HG03457 (cell line): ENCODE measurements at regions not wholly inside any gene's neighbourhood (a gene's known extent, or its start where the extent isn't known, plus 50 kb on each side); places are given as distances from the start of the nearest gene placed in this dataset.

Source experiments
- ATAC-seq: cut with Tn5 transposase; IDR thresholded peaks from one replicate; pipeline ENCODE4 v1.9.1; 2021; ENCODE audit warnings: moderate number of reproducible peaks; ENCODE audit not compliant: unreplicated experiment

DNA sequence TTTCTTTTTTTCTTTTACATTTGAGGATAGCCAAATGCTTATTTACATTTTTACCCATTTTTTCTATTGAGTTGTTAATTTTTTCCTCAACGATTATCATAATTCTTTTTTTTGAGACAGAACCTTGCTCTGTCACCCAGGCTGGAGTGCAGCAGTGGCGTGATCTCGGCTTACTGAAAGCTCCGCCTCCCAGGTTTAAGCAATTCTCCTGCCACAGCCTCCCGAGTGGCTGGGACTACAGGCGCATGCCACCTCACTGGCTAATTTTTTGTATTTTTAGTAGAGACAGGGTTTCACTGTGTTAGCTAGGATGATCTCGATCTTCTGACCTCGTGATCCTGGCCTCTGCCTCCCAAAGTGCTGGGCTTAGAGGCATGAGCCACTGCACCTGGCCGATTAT, 208.7 kb downstream of the LIG4 start:
- no peak for ATAC-seq

DNA sequence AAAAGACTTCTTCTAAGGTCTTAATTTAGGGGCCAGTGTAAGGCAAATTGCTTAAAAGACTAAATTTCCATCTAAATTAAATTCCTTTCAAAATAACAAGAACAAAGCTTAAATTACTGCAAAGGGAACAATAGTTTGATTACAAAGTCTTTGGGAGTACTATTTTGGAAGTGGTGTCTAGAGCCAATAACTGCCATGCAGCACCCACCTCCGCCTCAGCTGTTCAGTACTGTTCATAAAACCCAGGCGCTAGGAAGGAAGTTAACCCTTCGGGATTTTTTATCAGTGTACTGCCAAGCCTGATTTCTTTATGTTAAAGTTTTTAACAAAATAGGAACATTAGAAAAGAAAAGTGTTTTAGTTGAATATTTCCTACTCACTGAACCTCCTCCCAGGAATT, 210.1 kb downstream of the LIG4 start:
- ATAC-seq: no peak

DNA sequence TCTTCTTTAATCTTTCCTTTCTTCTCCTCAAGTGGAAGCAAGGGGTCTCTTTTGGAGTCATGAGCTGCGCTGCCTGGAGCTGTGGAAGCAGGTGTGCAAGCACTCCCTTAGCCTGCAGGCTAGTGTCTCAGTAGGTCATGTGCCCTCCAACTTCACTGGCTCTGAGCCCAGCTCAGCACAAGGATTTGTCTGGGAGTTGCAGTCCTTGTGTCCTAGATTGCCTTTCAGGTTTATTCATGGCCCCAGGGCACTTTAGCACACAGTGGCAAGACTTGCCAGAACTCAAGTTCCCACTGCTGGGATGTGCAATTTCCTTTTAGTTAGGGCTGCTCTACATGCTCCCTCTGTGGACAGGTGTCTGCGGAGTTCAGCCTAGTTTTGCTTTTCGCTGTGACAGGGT, 211.7 kb downstream of the LIG4 start:
- no peak for ATAC-seq

DNA sequence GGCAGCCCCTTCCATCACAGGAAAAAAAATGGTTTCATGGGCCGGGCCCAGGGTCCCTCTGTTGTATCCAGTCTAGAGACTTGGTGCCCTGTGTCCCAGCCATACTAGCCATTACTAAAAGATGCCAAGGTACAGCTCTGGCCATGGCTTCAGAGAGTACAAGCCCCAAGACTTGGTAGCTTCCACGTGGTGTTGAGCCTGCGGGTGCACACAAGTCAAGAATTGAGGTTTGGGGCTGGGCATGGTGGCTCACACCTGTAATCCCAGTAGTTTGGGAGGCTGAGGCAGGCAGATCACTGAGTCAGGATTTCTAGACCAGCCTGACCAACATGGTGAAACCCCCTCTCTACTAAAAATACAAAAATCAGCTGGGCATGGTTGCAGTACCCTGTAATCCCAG, 214.3 kb downstream of the LIG4 start:
- no peak for ATAC-seq

DNA sequence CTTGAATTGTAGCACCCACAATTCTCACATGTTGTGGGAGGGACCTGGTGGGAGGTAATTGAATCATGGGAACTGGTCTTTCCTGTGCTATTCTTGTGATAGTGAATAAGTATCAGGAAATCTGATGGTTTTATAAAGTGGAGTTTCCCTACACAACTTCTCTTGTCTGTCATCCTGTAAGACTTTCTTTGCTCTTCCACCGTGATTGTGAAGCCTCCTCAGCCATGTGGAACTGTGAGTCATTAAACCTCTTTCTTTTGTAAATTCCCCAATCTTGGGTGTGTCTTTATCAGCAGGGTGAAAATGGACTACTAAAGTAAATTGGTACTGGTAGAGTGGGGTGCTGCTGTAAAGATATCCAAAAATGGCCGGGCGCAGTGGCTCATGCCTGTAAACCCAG, 215.6 kb downstream of the LIG4 start:
- no peak for ATAC-seq

DNA sequence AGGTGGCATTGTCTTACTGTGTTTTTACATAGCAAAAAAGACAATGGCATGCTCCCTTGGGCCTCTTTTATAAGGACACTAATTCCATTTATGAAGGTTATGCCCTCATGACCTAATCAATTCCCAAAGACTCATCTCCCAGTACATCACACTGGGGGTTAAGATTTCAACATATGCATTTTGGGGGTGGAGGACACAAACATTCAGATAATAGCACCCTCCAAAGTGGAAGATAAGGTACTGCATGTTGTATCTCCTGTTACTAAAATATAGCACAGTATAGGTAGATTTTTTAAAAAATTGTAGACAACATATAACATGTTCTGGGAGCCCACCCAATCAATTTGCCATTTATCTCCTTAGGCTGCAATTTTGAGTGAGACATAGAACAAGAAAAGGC, 221.2 kb downstream of the LIG4 start:
- ATAC-seq: no peak

DNA sequence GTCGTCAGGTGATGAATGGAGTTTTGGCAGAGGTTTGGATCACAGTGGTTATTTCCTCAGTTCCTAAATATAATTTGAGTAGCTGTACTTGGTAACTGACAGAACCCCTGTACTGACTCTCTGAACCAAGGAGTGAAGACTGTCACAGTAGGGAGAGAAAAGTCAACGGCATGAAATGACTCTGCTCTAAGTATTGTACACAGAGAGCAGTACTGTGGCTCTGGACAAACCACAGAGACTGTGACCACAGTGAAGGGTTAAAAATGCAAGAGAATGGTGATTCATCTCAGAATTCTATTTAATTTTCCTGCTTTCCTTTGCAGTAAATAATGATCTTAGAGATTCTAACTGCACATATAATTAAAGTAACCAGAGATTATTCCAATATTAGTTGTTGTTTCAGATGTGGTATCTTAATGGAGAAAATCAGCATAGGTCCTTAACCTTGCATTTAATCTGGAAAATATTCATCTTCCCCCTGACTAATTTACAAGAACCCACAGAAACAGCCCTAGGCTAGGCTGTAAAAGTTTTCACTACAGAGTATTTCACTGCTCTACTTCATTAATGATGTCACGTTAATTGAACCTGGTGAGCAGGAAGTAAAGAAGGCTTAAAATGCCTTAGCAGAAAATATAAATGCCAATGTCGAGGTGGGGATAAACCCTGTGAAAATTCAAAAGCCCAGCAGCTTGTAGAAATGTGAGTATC, 221.9 kb downstream of the LIG4 start:
- ATAC-seq: no peak

DNA sequence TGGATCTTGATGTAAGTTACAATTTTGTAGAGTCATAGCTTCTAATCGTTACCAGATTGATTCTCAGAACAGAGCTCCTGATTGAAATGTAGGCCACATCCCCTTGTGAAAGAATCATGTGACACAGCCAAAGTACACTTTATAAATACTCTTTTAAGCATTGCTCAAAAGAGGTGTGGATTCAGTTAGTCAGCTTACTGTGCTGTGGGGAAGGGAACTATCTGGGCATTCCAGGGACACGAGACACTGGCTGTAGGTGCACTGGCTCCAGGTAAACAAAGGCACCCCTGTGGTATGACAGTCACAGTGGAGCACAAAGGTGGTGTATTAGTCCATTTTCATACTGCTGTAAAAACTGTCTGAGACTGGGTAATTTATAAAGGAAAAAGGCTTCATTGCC, 222.8 kb downstream of the LIG4 start:
- ATAC-seq: no peak

DNA sequence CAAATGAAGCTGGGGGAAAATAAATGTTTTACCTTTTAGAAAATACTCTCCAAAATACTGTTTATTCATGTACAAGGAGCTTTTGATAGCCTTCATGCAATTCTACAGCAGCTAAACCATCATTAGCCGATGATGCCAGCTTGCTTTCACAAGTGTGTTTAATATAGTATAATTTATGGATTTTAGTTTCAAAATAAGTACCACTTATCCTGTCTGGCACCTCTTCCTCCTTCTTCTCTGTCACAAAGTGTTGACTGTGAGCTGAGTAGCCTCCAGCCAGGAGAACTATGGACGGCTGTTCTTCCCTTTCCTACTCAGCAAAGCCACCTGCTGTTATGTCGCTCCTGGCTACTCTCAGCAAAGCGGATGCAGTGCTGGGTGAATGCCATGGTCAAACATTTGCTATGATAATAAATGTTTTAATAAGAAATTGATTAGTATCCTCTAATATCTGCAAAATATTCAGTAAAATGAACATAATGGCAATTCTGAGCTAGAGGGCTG, 238.2 kb downstream of the LIG4 start:
- ATAC-seq: no peak

DNA sequence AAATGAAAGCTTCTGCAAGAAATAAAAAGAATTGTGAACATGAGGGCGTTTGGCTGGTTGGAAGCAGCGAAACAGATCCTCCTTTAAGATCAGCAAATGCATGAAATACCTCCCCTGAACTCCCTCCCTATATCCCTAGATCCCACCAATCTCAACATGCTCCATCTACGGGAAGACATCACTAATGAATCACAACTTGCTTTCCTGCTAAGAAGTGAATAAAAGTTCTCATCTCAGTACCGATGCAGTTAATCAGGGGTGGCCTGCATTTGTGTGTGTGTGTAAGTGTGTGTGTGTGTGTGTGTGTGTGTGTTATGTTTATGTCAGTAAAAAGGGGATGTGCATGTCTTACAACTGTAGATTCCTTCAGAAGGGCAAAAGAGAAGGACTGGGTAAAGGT, 238.7 kb downstream of the LIG4 start:
- no peak for ATAC-seq

DNA sequence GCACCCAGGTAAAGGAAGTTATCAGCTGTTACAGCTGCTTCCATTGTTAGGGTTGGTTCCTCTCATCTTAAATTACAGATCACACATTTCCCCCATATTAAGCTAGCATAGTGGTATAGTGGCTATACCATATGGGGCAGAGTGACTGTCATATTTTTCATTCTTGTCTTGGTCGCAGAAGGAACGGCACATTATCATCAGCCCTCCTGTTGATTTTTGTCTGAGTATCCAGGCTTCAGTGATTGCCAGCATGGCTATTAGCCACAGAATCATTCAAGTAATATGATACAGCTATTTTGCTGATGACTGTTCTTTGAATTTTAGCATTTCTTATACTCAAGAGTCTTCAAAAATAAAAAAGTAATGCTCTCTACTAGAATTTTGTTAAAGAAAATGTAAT, 240.9 kb downstream of the LIG4 start:
- no peak for ATAC-seq

DNA sequence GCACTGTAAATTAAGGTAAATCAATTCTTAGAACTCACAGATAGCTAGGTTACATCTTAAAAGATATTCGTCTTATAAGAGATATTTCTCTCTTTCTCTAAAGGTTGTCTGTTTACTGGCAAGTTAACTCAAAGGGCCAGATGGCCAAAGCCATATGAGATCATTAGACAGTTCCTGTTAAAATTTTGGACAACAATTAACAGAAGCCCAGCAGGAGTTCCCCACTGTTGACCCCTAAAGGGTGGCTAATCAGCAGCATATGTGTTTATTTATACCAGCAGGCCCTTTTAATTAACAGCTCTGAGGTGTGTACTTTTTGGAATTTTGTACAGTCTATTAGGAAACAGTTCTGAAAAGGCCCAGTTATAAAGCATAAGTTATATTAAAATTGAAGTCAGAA, 245.8 kb downstream of the LIG4 start:
- no peak for ATAC-seq

DNA sequence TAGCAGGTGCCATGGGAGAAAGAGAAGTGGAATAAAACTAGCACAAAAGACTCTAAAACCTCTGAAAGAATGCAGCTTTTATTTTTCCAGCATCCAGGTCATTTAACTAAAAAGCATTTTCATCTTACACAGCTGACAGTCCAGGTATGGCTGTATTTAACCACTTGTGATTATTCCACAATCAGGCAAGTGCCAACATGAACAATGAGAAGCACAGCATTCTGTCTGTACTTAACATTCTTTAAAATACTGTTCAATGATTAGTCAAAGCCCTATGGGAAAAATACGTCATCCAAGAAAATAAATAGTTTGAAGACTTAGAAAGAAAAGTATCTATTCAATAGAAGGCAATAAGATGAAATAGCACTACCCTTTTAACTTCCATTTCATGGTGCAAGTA, 246.9 kb downstream of the LIG4 start:
- ATAC-seq: no peak

DNA sequence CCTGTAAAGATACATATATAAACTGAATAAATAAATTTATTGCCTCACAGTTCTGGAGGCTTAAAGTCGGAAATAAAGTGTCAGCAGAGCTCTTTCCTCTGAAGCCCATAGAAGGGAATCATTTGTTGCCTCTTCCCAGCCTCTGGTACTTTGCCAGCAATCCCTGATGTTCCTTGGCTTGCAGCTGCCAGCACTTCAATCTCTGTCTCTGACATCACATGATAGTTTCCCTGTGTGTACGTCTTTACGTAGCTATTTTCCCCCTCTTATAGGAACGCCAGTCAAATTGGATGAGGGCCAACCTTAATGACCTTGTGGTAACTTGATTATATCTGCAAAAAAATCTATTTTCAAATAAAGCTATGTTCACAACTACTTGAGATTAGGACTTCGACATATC, 250.9 kb downstream of the LIG4 start:
- ATAC-seq: no peak

DNA sequence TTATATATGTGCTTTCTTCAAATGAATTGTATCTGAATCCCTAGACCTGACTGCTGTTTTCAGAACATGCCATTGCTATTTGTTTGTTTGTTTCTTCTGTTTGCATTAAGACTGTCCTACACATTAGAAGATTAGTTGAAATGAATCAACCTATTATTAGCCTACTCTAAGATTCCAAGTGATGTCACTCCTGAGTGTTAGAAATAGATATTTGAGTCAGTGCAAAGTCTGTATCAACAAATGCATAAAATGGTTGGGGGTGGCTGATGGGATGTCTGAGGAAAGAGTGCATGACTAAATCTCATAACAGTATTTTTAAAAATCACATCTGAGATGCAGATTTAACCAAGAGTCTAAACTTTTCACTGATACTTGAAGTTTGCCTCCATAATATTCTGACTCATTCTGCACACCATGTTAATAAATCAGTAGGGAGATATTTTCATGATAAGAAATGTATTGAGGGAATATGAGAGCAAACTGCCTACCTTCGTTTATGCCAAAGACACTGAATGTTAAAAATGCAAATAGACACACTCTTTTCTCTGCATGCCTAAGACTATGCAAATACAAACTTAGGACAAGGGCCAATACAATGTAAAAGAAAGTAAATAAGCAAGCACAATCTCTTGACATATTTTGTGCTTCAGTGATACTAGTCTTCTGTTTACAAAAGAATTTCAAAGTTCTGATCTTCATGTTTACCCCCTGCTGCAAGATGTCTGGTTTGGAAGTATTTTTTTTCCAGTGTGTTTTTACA, 253.3 kb downstream of the LIG4 start:
- no peak for ATAC-seq

DNA sequence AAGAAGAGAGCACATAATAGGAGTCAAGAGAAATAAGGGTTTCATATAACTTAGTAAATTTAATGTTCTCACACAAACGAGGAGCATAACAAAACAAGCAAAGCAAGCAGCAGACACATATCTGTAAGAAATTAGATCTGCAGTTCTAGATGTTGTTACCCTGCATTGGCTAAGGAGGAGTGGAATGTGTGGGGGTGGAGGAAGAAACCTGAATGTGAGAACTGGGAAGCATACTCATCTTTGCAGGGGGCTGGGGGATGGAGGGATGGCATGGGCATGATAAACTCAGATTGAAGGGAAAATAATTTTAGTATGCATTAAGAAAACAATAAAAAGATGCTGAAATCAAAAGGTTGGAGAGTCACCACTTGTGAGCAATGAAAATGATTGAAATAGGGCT, 255.0 kb downstream of the LIG4 start:
- no peak for ATAC-seq

DNA sequence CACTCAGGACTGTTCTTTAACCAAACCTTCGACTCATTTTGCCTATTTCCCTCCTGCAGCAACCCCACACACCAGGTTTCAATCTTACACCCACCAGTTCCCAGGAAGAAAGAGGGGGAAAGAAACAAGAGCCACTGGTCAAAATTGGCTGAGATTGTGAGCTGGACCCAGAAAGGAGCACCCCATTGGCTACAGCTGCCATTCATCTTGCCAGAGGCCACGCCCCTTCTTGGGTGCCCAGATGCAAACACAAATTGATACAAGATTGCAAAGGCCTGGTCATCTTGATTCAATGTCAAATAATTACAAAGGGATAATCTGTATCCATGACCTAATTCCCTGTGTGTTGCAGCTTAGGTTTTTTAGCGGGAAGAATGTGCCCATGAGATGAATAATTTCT, 258.4 kb downstream of the LIG4 start:
- no peak for ATAC-seq

DNA sequence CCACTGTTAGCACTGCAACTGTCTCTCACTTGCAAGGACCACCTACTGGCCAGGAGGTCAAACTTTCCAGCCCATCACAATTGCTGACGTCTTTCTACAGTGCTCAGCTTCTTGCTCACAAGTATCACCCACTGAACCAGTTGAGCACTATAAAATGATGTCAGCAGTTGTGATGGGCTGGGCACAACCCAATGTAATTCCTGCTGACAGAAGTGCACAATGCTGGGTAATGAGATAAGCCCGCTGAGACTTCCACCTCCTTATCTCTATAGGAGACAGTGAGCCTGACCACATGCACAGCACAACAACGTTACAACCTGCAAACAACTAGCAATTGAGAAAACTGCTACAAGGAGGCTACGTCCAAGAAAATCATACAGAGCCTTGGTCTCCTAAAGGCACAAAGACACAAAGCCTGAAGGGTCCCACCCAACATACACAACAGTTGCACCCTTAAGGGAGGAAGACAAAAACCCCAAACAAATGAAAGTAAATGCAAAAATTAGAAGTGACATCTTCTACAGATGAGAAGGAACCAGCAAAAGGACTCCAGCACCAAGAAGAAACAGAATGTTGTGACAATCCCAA, 273.2 kb downstream of the LIG4 start:
- no peak for ATAC-seq

DNA sequence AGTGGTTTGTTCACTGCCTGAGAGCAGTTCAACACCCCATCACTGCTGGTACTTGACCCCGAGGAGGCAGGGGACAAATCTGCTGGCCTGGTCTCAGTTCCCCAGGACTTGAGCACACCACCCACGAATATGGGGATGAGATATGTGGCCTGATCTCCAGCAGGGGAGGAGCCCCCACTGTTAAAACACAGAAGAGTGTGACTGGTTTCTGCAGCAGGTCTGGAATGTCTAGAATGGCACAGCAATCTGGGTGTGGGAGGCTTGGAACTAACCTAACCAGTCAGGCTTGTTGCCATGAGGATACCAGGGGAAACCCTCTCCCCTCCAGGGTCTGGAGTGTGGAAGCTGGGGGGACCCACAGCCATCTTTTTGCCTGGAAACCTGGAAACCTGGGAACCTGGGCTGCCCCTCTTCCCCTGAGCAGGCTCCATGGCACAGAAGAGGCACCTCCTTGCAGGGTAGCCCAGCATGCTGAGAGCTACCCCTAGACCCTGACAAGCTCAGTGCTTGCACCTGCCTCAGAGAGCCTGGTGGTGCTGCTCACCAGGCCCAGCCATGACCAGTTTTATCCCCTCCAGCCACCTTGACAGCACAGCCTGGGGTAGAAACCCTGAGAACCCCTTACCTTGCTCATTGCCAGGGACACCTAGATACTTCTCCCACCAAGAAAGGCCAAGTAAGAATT, 273.8 kb downstream of the LIG4 start:
- no peak for ATAC-seq

DNA sequence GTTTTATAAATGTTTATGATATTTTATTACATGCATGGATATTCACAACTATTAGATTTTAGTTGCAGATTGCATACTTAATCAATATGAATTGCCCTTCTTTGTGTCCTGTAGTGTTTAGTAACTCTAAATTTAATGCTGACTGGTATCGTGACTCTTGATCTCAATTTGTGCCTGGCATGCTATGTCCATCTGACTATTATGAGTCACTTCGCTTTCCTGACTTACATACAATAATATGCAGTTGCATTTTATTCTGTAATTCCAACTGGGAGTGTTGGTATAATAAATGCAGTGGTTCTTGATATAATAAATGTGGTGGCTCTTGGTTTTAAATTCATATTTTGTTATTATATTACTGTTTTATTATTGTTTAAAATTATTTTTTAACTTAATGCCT, 277.5 kb downstream of the LIG4 start:
- ATAC-seq: no peak

DNA sequence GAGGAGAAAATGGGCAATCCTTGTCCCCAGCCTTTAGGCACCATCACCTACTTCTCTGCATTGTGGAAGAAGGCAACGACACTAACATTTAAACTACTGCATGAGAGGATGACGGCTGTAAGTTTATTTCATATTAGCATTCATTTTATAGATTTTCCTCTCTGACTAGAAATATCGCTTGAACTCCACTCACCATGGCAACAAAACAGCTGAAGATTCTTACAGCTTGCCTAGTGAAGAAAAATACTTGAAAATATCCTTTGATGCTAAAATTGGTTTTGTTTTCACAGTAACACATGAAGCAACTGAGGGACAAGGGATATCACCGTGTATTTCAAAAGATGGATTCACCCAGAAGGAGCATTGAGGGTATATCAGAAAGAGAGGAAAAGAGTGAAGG, 284.3 kb downstream of the LIG4 start:
- ATAC-seq: no peak

DNA sequence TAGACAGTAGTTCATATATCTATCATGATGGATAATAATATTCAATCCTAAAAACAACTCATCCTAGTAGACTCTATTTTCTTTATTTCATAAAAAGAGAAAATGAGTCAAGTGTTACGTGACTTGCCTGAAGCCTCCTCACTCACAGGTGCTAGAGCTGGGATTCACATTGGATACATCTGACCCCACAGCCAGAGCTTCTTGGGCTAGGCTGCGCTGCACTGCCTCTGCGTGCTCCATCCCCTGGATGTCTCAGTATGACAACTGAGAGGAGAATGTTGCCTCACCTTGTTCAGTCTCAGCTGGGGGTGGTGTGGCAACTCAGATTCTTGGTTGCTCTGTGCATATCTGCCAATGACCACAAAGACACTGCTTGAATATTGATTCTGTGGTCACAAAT, 286.6 kb downstream of the LIG4 start:
- no peak for ATAC-seq
